ENCODE measurements at regions not wholly inside any gene's neighbourhood (a gene's known extent, or its start where the extent isn't known, plus 50 kb on each side); places are given as distances from the start of the nearest gene placed in this dataset.

DNA sequence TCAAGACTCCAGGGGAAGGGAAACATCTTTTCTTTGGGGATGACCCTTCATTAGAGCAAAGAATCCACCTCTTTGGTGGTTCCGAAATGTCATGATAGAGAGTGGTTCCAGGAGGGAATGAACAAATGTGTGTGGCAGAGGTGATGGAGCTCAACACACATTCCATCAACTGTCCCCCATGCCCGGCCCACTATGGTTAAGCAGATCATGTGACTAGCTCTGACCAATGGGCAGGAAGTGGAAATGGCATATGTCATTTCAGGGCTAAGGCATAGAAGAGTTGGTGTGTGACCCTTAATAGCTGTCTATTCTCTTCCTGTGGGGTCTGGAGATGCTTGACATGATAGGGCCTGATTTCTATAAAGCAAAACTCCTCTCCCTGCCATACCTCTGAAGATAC lies 194.6 kb downstream of the GAS1 start:
- TF ChIP-seq EZH2 (IDR thresholded peaks at IDR 0.05; ENCODE audit: low read length, unreplicated experiment) (no peak), EZH2phosphoT487 (IDR thresholded peaks at IDR 0.05; ENCODE audit: borderline replicate concordance, low read length) (no peak)

All from PC-3 (cell line).